ENCODE measurements at regions not wholly inside any gene's neighbourhood (a gene's known extent, or its start where the extent isn't known, plus 50 kb on each side); places are given as distances from the start of the nearest gene placed in this dataset.

DNA sequence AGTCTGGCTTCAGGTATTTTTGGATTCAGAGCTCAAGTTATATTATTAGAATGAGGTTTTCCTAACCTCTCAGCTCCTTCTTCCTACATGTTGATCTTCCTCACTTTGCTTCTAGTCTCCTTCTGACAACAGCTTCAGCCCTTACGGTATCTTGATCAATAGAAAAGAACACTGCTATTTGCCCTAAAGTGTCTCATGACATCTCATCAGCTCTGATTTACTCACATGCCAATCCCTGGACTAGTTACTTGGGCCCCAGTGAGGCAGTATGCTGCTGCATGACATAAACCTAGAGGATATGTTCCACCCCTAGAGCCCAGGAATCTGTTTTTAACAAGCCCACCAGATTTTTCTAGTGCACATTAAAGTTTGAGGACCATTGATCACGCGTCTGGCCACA lies 110.3 kb downstream of the UNC5CL start:
- CTCF ChIA-PET (ENCODE audit: low intra/inter-chr PET ratio, low total read pairs): no interaction called here
- no peaks in the 10 kb centered on the region for H3K36me3 ChIP-seq (replicated peaks in 1 of 2; ENCODE audit: control insufficient read depth in 1 of 2, insufficient read depth in 2 of 2, low read length in 2 of 2)
- no peak for TF ChIP-seq ZNF552 (CRISPR knock-in tag; IDR thresholded peaks at IDR 0.05; ENCODE audit: borderline replicate concordance)
- no peak for TF ChIP-seq SMYD3 (CRISPR knock-in tag; IDR thresholded peaks at IDR 0.05)
- TF ChIP-seq, protein P1, sequence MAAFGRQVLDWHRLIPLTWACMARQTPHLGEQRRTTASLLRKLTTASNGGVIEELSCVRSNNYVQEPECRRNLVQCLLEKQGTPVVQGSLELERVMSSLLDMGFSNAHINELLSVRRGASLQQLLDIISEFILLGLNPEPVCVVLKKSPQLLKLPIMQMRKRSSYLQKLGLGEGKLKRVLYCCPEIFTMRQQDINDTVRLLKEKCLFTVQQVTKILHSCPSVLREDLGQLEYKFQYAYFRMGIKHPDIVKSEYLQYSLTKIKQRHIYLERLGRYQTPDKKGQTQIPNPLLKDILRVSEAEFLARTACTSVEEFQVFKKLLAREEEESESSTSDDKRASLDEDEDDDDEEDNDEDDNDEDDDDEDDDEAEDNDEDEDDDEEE (CRISPR knock-in tag; IDR thresholded peaks at IDR 0.05): no peak
- TF ChIP-seq YY1 (IDR thresholded peaks at IDR 0.05; ENCODE audit: insufficient read depth, insufficient replicate concordance, low read depth, low read length): no peak
- TF ChIP-seq, protein P2, sequence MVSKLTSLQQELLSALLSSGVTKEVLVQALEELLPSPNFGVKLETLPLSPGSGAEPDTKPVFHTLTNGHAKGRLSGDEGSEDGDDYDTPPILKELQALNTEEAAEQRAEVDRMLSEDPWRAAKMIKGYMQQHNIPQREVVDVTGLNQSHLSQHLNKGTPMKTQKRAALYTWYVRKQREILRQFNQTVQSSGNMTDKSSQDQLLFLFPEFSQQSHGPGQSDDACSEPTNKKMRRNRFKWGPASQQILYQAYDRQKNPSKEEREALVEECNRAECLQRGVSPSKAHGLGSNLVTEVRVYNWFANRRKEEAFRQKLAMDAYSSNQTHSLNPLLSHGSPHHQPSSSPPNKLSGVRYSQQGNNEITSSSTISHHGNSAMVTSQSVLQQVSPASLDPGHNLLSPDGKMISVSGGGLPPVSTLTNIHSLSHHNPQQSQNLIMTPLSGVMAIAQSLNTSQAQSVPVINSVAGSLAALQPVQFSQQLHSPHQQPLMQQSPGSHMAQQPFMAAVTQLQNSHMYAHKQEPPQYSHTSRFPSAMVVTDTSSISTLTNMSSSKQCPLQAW (CRISPR knock-in tag; IDR thresholded peaks at IDR 0.05): no peak
- TF ChIP-seq ZNF484 (CRISPR knock-in tag; IDR thresholded peaks at IDR 0.05; ENCODE audit: borderline replicate concordance, low read depth): no peak
- TF ChIP-seq ZNF343 (CRISPR knock-in tag; IDR thresholded peaks at IDR 0.05): no peak
- no peak for TF ChIP-seq IRF2 (CRISPR knock-in tag; IDR thresholded peaks at IDR 0.05)
- TF ChIP-seq, protein P3, sequence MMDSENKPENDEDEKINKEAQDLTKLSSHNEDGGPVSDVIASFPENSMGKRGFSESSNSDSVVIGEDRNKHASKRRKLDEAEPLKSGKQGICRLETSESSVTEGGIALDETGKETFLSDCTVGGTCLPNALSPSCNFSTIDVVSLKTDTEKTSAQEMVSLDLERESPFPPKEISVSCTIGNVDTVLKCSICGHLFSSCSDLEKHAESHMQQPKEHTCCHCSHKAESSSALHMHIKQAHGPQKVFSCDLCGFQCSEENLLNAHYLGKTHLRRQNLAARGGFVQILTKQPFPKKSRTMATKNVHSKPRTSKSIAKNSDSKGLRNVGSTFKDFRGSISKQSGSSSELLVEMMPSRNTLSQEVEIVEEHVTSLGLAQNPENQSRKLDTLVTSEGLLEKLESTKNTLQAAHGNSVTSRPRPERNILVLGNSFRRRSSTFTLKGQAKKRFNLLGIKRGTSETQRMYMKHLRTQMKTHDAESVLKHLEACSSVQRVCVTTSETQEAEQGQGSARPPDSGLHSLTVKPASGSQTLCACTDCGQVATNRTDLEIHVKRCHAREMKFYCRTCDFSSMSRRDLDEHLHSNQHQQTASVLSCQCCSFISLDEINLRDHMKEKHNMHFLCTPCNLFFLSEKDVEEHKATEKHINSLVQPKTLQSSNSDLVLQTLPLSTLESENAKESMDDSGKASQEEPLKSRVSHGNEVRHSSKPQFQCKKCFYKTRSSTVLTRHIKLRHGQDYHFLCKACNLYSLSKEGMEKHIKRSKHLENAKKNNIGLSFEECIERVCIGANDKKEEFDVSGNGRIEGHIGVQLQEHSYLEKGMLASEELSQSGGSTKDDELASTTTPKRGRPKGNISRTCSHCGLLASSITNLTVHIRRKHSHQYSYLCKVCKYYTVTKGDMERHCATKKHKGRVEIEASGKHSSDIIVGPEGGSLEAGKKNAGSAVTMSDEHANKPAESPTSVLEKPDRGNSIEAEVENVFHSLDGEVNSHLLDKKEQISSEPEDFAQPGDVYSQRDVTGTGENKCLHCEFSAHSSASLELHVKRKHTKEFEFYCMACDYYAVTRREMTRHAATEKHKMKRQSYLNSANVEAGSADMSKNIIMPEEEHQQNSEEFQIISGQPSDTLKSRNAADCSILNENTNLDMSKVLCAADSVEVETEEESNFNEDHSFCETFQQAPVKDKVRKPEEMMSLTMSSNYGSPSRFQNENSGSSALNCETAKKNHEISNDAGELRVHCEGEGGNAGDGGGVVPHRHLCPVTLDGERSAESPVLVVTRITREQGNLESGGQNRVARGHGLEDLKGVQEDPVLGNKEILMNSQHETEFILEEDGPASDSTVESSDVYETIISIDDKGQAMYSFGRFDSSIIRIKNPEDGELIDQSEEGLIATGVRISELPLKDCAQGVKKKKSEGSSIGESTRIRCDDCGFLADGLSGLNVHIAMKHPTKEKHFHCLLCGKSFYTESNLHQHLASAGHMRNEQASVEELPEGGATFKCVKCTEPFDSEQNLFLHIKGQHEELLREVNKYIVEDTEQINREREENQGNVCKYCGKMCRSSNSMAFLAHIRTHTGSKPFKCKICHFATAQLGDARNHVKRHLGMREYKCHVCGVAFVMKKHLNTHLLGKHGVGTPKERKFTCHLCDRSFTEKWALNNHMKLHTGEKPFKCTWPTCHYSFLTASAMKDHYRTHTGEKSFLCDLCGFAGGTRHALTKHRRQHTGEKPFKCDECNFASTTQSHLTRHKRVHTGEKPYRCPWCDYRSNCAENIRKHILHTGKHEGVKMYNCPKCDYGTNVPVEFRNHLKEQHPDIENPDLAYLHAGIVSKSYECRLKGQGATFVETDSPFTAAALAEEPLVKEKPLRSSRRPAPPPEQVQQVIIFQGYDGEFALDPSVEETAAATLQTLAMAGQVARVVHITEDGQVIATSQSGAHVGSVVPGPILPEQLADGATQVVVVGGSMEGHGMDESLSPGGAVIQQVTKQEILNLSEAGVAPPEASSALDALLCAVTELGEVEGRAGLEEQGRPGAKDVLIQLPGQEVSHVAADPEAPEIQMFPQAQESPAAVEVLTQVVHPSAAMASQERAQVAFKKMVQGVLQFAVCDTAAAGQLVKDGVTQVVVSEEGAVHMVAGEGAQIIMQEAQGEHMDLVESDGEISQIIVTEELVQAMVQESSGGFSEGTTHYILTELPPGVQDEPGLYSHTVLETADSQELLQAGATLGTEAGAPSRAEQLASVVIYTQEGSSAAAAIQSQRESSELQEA (CRISPR knock-in tag; IDR thresholded peaks at IDR 0.05; ENCODE audit: not compliant biosample characterization): no peak
- TF ChIP-seq, protein P4, sequence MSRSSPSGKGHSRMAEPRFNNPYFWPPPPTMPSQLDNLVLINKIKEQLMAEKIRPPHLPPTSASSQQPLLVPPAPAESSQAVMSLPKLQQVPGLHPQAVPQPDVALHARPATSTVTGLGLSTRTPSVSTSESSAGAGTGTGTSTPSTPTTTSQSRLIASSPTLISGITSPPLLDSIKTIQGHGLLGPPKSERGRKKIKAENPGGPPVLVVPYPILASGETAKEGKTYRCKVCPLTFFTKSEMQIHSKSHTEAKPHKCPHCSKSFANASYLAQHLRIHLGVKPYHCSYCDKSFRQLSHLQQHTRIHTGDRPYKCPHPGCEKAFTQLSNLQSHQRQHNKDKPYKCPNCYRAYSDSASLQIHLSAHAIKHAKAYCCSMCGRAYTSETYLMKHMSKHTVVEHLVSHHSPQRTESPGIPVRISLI (CRISPR knock-in tag; IDR thresholded peaks at IDR 0.05; ENCODE audit: borderline replicate concordance): no peak
- TF ChIP-seq ZBTB42 (CRISPR knock-in tag; IDR thresholded peaks at IDR 0.05): no peak
- no peak for TF ChIP-seq PRPF4 (IDR thresholded peaks at IDR 0.05; ENCODE audit: low read depth, low read length, poor library complexity, severe bottlenecking)
- no peak for TF ChIP-seq ZNF567 (CRISPR knock-in tag; IDR thresholded peaks at IDR 0.05; ENCODE audit: borderline replicate concordance)

More for the DNA sequence above, 110.3 kb downstream of the UNC5CL start:
- ATAC-seq: no peak
- Histone ChIP-seq H3K79me2 (ENCODE audit: insufficient read depth, low read length) (no peaks in the 10 kb centered on the region), H3K27me3 (ENCODE audit: control insufficient read depth in 1 of 2, insufficient read depth in 2 of 2, low read length in 2 of 2) (peaks cover 3 to 24% of the 10 kb centered on the region in 2 experiments; a peak in 4 of 5 replicates), H3K9ac (ENCODE audit: insufficient read depth, low read depth, low read length) (no peak overlapping the region), H3K4me2 (ENCODE audit: low read depth, low read length) (no peak overlapping the region), H2AFZ (ENCODE audit: low read length) (no peak overlapping the region), H3K9me3 (ENCODE audit: low read length) (no peaks in the 10 kb centered on the region), H4K20me1 (ENCODE audit: insufficient read depth, low read length) (no peaks in the 10 kb centered on the region), H3K4me1 (ENCODE audit: insufficient read depth, low read length) (no peaks in the 10 kb centered on the region), H3K27ac (ENCODE audit: extremely low read length, insufficient read depth, low read length) (no peak overlapping the region), H3K4me3 (replicated peaks in 1 of 3; ENCODE audit: insufficient read depth in 1 of 3, low read depth in 2 of 3, low read length in 3 of 3) (no peak overlapping the region)
- no peak for DNase-seq (ENCODE audit: low spot score)
- POLR2A ChIA-PET: no interaction called here
- FAIRE-seq: no peak
- WGBS (ENCODE audit: low lambda C conversion rate): 45% methylated on average over 3 of the region's 3 CpGs
- intact Hi-C loops (cut with micrococcal nuclease; ENCODE audit: unreplicated experiment) (no loop called here), in situ Hi-C loops (cut with HindIII; ENCODE audit: extremely low pct_ligation_motif_present, low pct_unique_long_range_greater_than_20kb) (no loop called here)
- BruUV-seq (replicated peaks): no TSS peak
